HEK293T (cell line): ENCODE measurements at regions not wholly inside any gene's neighbourhood (a gene's known extent, or its start where the extent isn't known, plus 50 kb on each side); places are given as distances from the start of the nearest gene placed in this dataset.
"Not testable (repeated sequence)": the region's sequence is repeated elsewhere in the genome, so short reads cannot be mapped to it uniquely, and the experiment has no call there.

Experiments used
- CTCF ChIA-PET: fragments of 350-600 bp; formaldehyde crosslinking; extraction: SDS; loops from one replicate; lab custom pipeline; 2021; ENCODE audit warnings: antibody characterized with exemption, inconsistent platforms; lab: Yijun Ruan, JAX
- POLR2A ChIA-PET: fragments of 350-600 bp; formaldehyde crosslinking; extraction: SDS; loops from one replicate; lab custom pipeline; 2020; ENCODE audit warnings: antibody characterized with exemption, inconsistent platforms; lab: Yijun Ruan, JAX
- DNase-seq: peaks from one replicate; pipeline ENCODE4 v3.0.0; 2012; ENCODE audit warnings: mixed read lengths; ENCODE audit errors: extremely low spot score
- ARNT ChIP-seq: fragments of 450-650 bp; IDR thresholded peaks from 2 replicates; pipeline ENCODE4 v1.6.1; 2017; ENCODE audit warnings: mild to moderate bottlenecking
- BHLHE40 ChIP-seq: fragments of 450-650 bp; IDR thresholded peaks from 2 replicates; pipeline ENCODE4 v1.6.1; 2016; ENCODE audit warnings: mild to moderate bottlenecking, moderate library complexity, borderline replicate concordance
- CTBP1 ChIP-seq: fragments of 450-650 bp; IDR thresholded peaks from 2 replicates; pipeline ENCODE4 v1.6.1; 2016; ENCODE audit warnings: borderline replicate concordance
- ELF4 ChIP-seq: fragments of 450-650 bp; IDR thresholded peaks from 2 replicates; pipeline ENCODE4 v1.6.1; 2017; ENCODE audit warnings: antibody characterized with exemption
- FOXA1 ChIP-seq: fragments of 450-650 bp; IDR thresholded peaks from 2 replicates; pipeline ENCODE4 v1.6.1; 2016; ENCODE audit warnings: mild to moderate bottlenecking
- FOXK2 ChIP-seq: fragments of 450-650 bp; IDR thresholded peaks from 2 replicates; pipeline ENCODE4 v1.6.1; 2016; ENCODE audit warnings: mild to moderate bottlenecking
- FOXM1 ChIP-seq: fragments of 450-650 bp; IDR thresholded peaks from 2 replicates; pipeline ENCODE4 v1.6.1; 2017; ENCODE audit warnings: mild to moderate bottlenecking, borderline replicate concordance
- HDGF ChIP-seq: fragments of 450-650 bp; IDR thresholded peaks from 2 replicates; pipeline ENCODE4 v1.6.1; 2017; ENCODE audit warnings: antibody characterized with exemption, borderline replicate concordance
- L3MBTL2 ChIP-seq: fragments of 450-650 bp; conservative IDR thresholded peaks from 2 replicates; pipeline ENCODE4 v1.6.1; 2016; ENCODE audit warnings: mild to moderate bottlenecking
- LEF1 ChIP-seq: fragments of 450-650 bp; IDR thresholded peaks from 2 replicates; pipeline ENCODE4 v1.6.1; 2017; ENCODE audit warnings: mild to moderate bottlenecking, borderline replicate concordance
- NFRKB ChIP-seq: fragments of 450-650 bp; IDR thresholded peaks from 2 replicates; pipeline ENCODE4 v1.6.1; 2016; ENCODE audit warnings: mild to moderate bottlenecking, moderate library complexity
- SP1 ChIP-seq: fragments of 450-650 bp; IDR thresholded peaks from 2 replicates; pipeline ENCODE4 v1.6.1; 2017
- SUZ12 ChIP-seq: fragments of 450-650 bp; IDR thresholded peaks from 2 replicates; pipeline ENCODE4 v1.6.1; 2016; ENCODE audit warnings: mild to moderate bottlenecking
- TARDBP ChIP-seq: fragments of 450-650 bp; IDR thresholded peaks from 2 replicates; pipeline ENCODE4 v1.6.1; 2016
- ZNF384 ChIP-seq: fragments of 450-650 bp; IDR thresholded peaks from 2 replicates; pipeline ENCODE4 v1.6.1; 2016
- TF ChIP-seq, protein P1 (sequence below): fragments of 450-650 bp; IDR thresholded peaks from 2 replicates; pipeline ENCODE4 v1.6.1; 2016

- ChIA-PET POLR2A (no interaction called here), CTCF (no interaction called here)
- no peak for DNase-seq
- TF ChIP-seq CTBP1 (no peak), ARNT (no peak), BHLHE40 (no peak), LEF1 (no peak), FOXK2 (no peak), SUZ12 (no peak), FOXA1 (no peak), TARDBP (no peak), SP1 (no peak), ELF4 (no peak), FOXM1 (no peak), ZNF384 (no peak), HDGF (no peak), NFRKB (no peak), L3MBTL2 (no peak)
- TF ChIP-seq, protein P1, sequence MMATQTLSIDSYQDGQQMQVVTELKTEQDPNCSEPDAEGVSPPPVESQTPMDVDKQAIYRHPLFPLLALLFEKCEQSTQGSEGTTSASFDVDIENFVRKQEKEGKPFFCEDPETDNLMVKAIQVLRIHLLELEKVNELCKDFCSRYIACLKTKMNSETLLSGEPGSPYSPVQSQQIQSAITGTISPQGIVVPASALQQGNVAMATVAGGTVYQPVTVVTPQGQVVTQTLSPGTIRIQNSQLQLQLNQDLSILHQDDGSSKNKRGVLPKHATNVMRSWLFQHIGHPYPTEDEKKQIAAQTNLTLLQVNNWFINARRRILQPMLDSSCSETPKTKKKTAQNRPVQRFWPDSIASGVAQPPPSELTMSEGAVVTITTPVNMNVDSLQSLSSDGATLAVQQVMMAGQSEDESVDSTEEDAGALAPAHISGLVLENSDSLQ: no peak
These were observed 103.9 kb upstream of the TMEM45B start for GRCh38 chr11:129711760-129712159.

DNA sequence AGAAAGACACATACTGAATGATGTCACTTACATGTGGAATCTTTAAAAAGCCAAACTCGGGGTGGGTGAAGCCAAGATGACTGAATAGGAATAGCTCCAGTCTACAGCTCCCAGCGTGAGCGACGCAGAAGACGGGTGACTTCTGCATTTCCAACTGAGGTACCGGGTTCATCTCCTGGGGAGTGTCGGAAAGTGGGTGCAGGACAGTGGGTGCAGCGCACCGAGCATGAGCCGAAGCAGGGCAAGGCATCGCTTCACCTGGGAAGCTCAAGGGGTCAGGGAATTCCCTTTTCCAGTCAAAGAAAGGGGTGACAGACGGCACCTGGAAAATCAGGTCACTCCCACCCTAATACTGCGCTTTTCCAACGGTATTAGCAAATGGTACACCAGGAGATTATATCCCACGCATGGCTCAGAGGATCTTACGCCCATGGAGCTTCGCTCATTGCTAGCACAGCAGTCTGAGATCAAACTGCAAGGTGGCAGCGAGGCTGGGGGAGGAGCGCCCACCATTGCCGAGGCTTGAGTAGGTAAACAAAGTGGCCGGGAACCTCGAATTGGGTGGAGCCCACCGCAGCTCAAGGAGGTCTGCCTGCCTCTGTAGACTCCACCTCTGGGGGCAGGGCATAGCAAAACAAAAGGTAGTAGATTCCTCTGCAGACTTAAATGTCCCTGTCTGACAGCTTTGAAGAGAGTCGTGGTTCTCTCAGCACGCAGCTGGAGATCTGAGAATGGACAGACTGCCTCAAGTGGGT lies 103.0 kb upstream of the TMEM45B start:
- POLR2A ChIA-PET, DNase-seq, CTCF ChIA-PET: not testable (repeated sequence)

GRCh38 chr11:129719037-129719436 lies 96.6 kb upstream of the TMEM45B start:
- no peak for DNase-seq
- CTCF ChIA-PET: interaction anchor here (1.3 kb wide), 1 partner anchor 24 kb away, joined by 4 read pairs; no protein-coding TSS in a partner anchor
- POLR2A ChIA-PET: no interaction called here
- TF ChIP-seq TARDBP (no peak), SP1 (no peak), LEF1 (no peak), HDGF (no peak), FOXA1 (no peak), ELF4 (no peak), ARNT (no peak), ZNF384 (no peak), FOXK2 (no peak), CTBP1 (no peak), NFRKB (no peak), BHLHE40 (no peak), FOXM1 (no peak), SUZ12 (no peak), L3MBTL2 (no peak)
- TF ChIP-seq, protein P1: no peak

DNA sequence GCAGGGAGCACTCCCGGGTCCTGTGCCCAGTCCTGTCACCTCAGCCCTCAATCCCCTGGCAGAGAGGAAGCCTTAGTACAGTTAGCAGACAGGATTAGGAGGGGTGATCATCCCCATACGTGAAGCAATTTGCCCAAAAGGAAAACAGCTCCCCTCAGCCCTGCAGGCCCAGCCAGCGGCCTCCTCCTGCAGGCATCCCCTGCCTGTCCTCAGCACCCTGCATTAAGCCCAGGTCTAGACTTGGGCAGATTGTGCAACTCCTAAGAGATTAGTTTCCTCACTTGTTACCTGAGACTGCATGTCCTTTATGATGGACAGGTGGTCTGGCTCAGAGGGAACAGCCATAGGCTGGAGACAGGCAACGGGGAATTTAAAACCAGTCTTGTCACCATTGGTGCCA lies 95.5 kb upstream of the TMEM45B start:
- TF ChIP-seq L3MBTL2 (no peak), ZNF384 (no peak), FOXM1 (no peak), HDGF (no peak), NFRKB (no peak), CTBP1 (no peak), SP1 (no peak), BHLHE40 (no peak), TARDBP (no peak), FOXK2 (no peak), FOXA1 (no peak), LEF1 (no peak), ELF4 (no peak)
- ChIA-PET POLR2A (no interaction called here), CTCF (no interaction called here)
- no peak for DNase-seq

GRCh38 chr11:129720994-129721393 lies 94.7 kb upstream of the TMEM45B start:
- POLR2A ChIA-PET: no interaction called here
- CTCF ChIA-PET: no interaction called here

GRCh38 chr11:129721685-129722084 lies 94.0 kb upstream of the TMEM45B start:
- DNase-seq: no peak
- TF ChIP-seq CTBP1: no peak
- TF ChIP-seq LEF1: no peak
- TF ChIP-seq TARDBP: no peak
- TF ChIP-seq FOXK2: no peak
- no peak for TF ChIP-seq HDGF
- TF ChIP-seq, protein P1: no peak
- no peak for TF ChIP-seq SUZ12
- no peak for TF ChIP-seq FOXM1
- no peak for TF ChIP-seq ZNF384
- TF ChIP-seq L3MBTL2: no peak
- no peak for TF ChIP-seq ARNT
- TF ChIP-seq NFRKB: no peak
- TF ChIP-seq FOXA1: no peak
- TF ChIP-seq SP1: no peak
- no peak for TF ChIP-seq ELF4
- TF ChIP-seq BHLHE40: no peak
- POLR2A ChIA-PET: no interaction called here
- CTCF ChIA-PET: no interaction called here

More at GRCh38 chr11:129720994-129721393, 94.7 kb upstream of the TMEM45B start:
- DNase-seq: no peak
- TF ChIP-seq BHLHE40: no peak

DNA sequence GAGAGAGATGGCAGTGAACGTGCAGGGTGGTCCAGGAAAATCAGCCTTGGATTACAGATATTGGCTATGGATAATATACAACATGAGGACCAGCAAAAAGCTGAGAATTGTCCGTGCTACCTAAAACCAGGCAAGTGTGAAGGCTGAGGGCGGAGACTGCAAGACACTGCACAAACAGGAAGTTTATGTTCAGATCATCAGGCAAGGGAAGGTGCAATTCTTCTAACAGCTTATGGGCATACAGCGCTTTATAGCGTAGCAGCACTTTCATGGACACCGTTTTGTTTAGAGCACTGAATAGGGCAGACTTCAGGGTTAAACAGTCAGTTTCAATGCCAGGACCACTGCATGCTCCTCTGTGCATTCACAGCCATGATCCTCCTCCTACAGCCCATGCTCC lies 93.1 kb upstream of the TMEM45B start:
- CTCF ChIA-PET: no interaction called here
- POLR2A ChIA-PET: no interaction called here
- DNase-seq: no peak
- no peak for TF ChIP-seq HDGF
- TF ChIP-seq ELF4: no peak
- no peak for TF ChIP-seq BHLHE40
- no peak for TF ChIP-seq SUZ12
- TF ChIP-seq SP1: no peak
